Omental fat pad (tissue), 3 donors: ENCODE measurements at regions not wholly inside any gene's neighbourhood (a gene's known extent, or its start where the extent isn't known, plus 50 kb on each side); places are given as distances from the start of the nearest gene placed in this dataset.
"Not testable (repeated sequence)": the region's sequence is repeated elsewhere in the genome, so short reads cannot be mapped to it uniquely, and the experiment has no call there.

Experiments
- ATAC-seq: fragments of 150-250 bp; one replicate; pipeline ENCODE4 v1.9.1; 2016; ENCODE audit warnings: mild to moderate bottlenecking, moderate library complexity; ENCODE audit not compliant: low FRiP score
- DNase-seq: peaks from one replicate; pipeline ENCODE4 v3.0.0-alpha.2; 2019; ENCODE audit warnings: low spot score
- CTCF ChIP-seq, 3 donors: fragments of 450-650 bp; IDR thresholded peaks; one replicate each; pipeline ENCODE4 v1.5.1; 2016 to 2017; ENCODE audit warnings: antibody characterized with exemption in 3 of 3, mild to moderate bottlenecking in 3 of 3, moderate library complexity in 2 of 3

GRCh38 chr10:3319811-3320226 is 147.2 kb upstream of the PITRM1 start:
- ATAC-seq (no peak), DNase-seq (no peak)
- no peak for TF ChIP-seq CTCF (IDR thresholded peaks at IDR 0.05)

DNA sequence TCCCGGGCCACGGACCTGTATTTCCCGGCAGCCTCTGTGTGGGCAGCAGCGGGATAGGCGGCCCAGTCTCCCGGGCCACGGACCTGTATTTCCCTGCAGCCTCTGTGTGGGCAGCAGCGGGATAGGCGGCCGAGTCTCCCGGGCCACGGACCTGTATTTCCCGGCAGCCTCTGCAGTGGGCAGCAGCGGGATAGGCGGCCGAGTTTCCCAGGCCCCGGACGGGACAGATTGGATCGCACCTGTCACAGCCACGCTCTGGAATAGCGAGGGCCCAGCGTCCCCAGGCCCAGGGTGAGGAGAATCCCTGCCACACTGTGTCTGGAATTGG is 145.9 kb upstream of the PITRM1 start:
- DNase-seq, ATAC-seq: not testable (repeated sequence)

DNA sequence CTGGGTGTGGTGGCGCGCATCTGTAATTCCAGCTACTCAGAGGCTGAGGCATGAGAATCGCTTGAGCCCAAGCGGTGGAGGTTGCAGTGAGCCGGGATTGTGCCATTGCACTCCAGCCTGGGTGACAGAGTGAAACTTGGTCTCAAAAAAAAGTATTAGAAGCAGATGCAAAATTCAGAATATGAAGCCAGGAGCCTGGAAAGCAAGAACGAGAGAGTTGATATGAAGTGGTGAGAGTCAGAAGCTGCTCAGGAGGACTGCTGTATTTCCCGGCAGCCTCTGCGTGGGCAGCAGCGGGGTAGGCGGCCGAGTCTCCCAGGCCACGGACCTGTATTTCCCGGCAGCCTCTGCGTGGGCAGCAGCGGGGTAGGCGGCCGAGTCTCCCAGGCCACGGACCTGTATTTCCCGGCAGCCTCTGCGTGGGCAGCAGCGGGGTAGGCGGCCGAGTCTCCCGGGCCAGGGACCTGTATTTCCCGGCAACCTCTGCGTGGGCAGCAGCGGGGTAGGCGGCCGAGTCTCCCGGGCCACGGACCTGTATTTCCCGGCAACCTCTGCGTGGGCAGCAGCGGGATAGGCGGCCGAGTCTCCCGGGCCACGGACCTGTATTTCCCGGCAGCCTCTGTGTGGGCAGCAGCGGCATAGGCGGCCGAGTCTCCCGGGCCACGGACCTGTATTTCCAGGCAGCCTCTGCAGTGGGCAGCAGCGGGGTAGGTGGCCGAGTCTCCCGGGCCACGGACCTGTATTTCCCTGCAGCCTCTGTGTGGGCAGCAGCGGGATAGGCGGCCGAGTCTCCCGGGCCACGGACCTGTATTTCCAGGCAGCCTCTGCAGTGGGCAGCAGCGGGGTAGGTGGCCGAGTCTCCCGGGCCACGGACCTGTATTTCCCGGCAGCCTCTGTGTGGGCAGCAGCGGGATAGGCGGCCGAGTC is 145.2 kb upstream of the PITRM1 start:
- not testable (repeated sequence) for ATAC-seq, DNase-seq

GRCh38 chr10:3314445-3315085 is 142.0 kb upstream of the PITRM1 start:
- not testable (repeated sequence) for ATAC-seq, DNase-seq

DNA sequence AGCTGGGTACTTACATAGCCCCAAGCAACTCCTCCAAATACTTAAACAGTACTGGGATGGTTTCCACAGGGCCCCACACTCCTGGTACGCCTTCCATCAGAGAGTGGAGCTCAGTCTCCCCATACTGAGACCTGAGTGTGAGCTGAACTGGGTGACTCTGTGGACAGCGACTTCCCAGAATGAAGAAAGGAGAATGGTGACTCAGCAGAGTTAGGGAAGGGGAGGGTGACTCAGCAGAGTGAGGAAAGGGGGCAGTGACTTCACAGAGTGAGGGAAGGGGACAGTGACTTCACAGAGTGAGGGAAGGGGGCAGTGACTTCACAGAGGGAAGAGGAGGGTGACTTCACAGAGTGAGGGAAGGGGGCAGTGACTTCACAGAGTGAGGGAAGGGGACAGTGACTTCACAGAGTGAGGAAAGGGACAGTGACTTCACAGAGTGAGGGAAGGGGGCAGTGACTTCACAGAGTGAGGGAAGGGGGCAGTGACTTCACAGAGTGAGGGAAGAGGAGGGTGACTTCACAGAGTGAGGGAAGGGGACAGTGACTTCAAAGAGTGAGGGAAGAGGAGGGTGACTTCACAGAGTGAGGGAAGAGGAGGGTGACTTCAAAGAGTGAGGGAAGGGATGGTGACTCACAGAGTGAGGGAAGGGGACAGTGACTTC is 141.3 kb upstream of the PITRM1 start:
- not testable (repeated sequence) for DNase-seq
- ATAC-seq = peak; percentile 66

GRCh38 chr10:3312403-3312940 is 139.9 kb upstream of the PITRM1 start:
- ATAC-seq (no peak), DNase-seq (no peak)
- TF ChIP-seq CTCF (IDR thresholded peaks at IDR 0.05) = no peak

- ATAC-seq (no peak), DNase-seq (no peak)
Measured at GRCh38 chr10:3310016-3310784, 137.6 kb upstream of the PITRM1 start.

DNA sequence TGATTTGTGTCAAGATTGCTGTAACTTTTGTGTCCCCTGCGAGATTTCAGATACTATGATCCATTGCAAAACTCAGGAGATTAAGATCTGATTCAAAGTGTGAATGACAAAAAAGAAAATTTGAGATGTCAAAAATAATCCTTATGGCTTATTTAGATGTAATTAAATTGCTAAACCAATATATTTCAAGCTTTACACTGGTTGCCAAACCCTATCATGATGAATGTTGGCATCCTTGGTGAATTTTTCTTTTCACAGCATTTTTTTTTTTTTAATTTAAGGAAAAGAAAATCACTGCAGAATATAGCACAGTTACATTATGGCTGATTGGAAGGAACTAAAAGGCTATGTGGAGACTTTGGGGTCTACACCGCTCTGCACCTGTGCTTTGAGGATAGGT is 133.5 kb upstream of the PITRM1 start:
- DNase-seq = no peak
- no peak for ATAC-seq
- no peak for TF ChIP-seq CTCF (IDR thresholded peaks at IDR 0.05)

More at GRCh38 chr10:3310016-3310784, 137.6 kb upstream of the PITRM1 start:
- no peak for TF ChIP-seq CTCF (IDR thresholded peaks at IDR 0.05)
